HG02943 (cell line): ENCODE measurements at regions not wholly inside any gene's neighbourhood (a gene's known extent, or its start where the extent isn't known, plus 50 kb on each side); places are given as distances from the start of the nearest gene placed in this dataset.

Experiments
- ATAC-seq: cut with Tn5 transposase; IDR thresholded peaks from one replicate; pipeline ENCODE4 v1.9.1; 2021; ENCODE audit warnings: mild to moderate bottlenecking, low read depth, moderate library complexity; ENCODE audit not compliant: unreplicated experiment

DNA sequence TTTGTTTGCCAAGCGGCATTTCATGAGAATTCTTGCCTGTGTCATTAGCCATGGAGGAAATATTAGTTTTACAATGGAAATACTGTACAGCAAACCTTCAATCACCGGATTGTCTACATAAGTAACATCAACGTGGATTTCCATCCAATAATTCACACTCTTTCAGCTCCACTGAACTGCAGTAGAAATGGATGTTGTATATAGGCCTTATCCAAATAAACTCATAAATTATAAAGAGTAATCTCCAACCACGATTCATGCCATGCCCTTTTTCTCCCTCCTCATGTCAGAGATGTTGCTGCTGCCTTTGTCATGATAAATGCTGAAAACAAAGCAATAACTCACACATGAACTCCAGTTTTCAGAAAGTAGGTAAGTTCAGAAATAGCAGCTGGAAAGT lies 54.9 kb upstream of the EYS start:
- no peak for ATAC-seq

DNA sequence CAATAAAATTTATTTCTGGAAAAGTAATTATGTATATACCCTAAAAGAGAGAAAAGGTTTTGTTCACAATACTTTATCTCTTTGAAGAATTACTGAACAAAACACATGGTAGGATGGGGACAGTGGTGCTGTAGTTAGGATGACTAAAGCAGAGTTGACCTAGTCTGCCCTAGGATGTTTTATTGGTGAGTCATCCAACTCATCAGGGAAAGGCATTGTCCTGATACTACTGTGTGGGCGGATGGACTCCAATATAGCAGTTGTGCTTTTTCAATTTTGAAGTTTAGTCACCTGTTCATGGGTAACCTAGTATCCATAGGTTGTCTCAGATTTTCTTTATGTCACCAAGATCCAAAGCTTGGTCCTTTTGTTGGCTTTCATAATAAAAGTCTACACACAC lies 53.3 kb upstream of the EYS start:
- no peak for ATAC-seq
